DMS153 treated with DMSO at 0.1 percent for 48 hours (cell line): ENCODE measurements at regions not wholly inside any gene's neighbourhood (a gene's known extent, or its start where the extent isn't known, plus 50 kb on each side); places are given as distances from the start of the nearest gene placed in this dataset.
"Not testable (repeated sequence)": the region's sequence is repeated elsewhere in the genome, so short reads cannot be mapped to it uniquely, and the experiment has no call there.

Experiments
- DNase-seq: peaks from one replicate; lab custom pipeline; 2025; ENCODE audit not compliant: unreplicated experiment; lab: John Stamatoyannopoulos, UW

- no peak for DNase-seq
Measured at GRCh38 chr12:13924286-13924685, 57.1 kb downstream of the GRIN2B start.

- no peak for DNase-seq
Measured at GRCh38 chr12:13918897-13919296, 62.5 kb downstream of the GRIN2B start.

- DNase-seq = no peak
Measured at GRCh38 chr12:13915096-13915495, 66.3 kb downstream of the GRIN2B start.

GRCh38 chr12:13913371-13913770, 68.0 kb downstream of the GRIN2B start:
- no peak for DNase-seq

- DNase-seq = no peak
Measured at GRCh38 chr12:13911756-13912554, 69.4 kb downstream of the GRIN2B start.

GRCh38 chr12:13905794-13906193, 75.6 kb downstream of the GRIN2B start:
- DNase-seq = no peak

- no peak for DNase-seq
Measured at GRCh38 chr12:13900718-13901117, 80.7 kb downstream of the GRIN2B start.

- DNase-seq = not testable (repeated sequence)
Measured at GRCh38 chr12:13898387-13898786, 83.0 kb downstream of the GRIN2B start.

- no peak for DNase-seq
Measured at GRCh38 chr12:13897811-13898210, 83.6 kb downstream of the GRIN2B start.

- DNase-seq = no peak
Measured at GRCh38 chr12:13896063-13896626, 85.3 kb downstream of the GRIN2B start.

- DNase-seq = no peak
Measured at GRCh38 chr12:13891902-13892301, 89.5 kb downstream of the GRIN2B start.

- DNase-seq = no peak
Measured at GRCh38 chr12:13890943-13891342, 90.5 kb downstream of the GRIN2B start.

GRCh38 chr12:13887779-13888388, 93.5 kb downstream of the GRIN2B start:
- DNase-seq = no peak

GRCh38 chr12:13882176-13882575, 99.2 kb downstream of the GRIN2B start:
- DNase-seq = no peak

GRCh38 chr12:13880613-13881012, 100.8 kb downstream of the GRIN2B start:
- no peak for DNase-seq

- no peak for DNase-seq
Measured at GRCh38 chr12:13875744-13876143, 105.7 kb downstream of the GRIN2B start.

- DNase-seq = no peak
Measured at GRCh38 chr12:13870255-13870654, 111.1 kb downstream of the GRIN2B start.

- DNase-seq = peak; percentile 51
Measured at GRCh38 chr12:13864081-13864673, 117.2 kb downstream of the GRIN2B start.

- no peak for DNase-seq
Measured at GRCh38 chr12:13857750-13858149, 123.7 kb downstream of the GRIN2B start.

- no peak for DNase-seq
Measured at GRCh38 chr12:13853471-13853870, 127.9 kb downstream of the GRIN2B start.

GRCh38 chr12:13851828-13852227, 129.6 kb downstream of the GRIN2B start:
- no peak for DNase-seq

- no peak for DNase-seq
Measured at GRCh38 chr12:13849456-13849855, 131.9 kb downstream of the GRIN2B start.
